ENCODE measurements at regions not wholly inside any gene's neighbourhood (a gene's known extent, or its start where the extent isn't known, plus 50 kb on each side); places are given as distances from the start of the nearest gene placed in this dataset.

DNA sequence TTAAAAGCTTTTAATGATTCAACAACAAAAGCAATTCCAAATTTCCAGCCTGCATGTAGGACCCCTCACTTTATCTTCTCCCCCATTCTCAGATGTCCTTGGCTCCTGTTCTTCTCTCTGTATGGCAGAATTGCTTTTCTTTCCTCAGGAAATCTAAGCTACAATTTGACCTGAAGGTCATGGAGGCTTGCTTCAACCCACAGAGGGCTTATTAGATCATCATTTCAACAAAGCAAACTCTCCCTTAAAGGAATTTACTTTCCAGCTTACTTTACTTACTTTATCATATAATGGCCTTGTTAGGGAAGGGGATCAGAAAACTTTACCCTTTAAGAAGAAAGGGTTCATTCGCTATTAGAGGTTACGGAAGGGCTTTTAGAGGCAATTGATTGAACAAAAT is 211.5 kb downstream of the RAD51AP2 start:
- TF ChIP-seq, protein P1, sequence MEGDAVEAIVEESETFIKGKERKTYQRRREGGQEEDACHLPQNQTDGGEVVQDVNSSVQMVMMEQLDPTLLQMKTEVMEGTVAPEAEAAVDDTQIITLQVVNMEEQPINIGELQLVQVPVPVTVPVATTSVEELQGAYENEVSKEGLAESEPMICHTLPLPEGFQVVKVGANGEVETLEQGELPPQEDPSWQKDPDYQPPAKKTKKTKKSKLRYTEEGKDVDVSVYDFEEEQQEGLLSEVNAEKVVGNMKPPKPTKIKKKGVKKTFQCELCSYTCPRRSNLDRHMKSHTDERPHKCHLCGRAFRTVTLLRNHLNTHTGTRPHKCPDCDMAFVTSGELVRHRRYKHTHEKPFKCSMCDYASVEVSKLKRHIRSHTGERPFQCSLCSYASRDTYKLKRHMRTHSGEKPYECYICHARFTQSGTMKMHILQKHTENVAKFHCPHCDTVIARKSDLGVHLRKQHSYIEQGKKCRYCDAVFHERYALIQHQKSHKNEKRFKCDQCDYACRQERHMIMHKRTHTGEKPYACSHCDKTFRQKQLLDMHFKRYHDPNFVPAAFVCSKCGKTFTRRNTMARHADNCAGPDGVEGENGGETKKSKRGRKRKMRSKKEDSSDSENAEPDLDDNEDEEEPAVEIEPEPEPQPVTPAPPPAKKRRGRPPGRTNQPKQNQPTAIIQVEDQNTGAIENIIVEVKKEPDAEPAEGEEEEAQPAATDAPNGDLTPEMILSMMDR (conservative IDR thresholded peaks at IDR 0.05): no peak
- TF ChIP-seq EZH2 (IDR thresholded peaks at IDR 0.05; ENCODE audit: low read depth): no peak

All from PC-9 (cell line).